ENCODE measurements at regions not wholly inside any gene's neighbourhood (a gene's known extent, or its start where the extent isn't known, plus 50 kb on each side); places are given as distances from the start of the nearest gene placed in this dataset.

GRCh38 chr5:158543539-158544387 lies 556.0 kb downstream of the EBF1 start:
- H3K36me3 ChIP-seq = no peaks in the 10 kb centered on the region
- TF ChIP-seq CTCF (IDR thresholded peaks at IDR 0.05) = no peak
- no peak overlapping the region for H3K4me3 ChIP-seq
- intact Hi-C loops (cut with DNase I) = no loop called here
- H3K9me3 ChIP-seq = no peaks in the 10 kb centered on the region
- H3K27me3 ChIP-seq (ENCODE audit: low read depth) = no peaks in the 10 kb centered on the region
- DNase-seq = no peak
- no peak overlapping the region for H3K27ac ChIP-seq
- H3K4me1 ChIP-seq = no peaks in the 10 kb centered on the region
- ATAC-seq = no peak

GRCh38 chr5:158541536-158542297 lies 558.0 kb downstream of the EBF1 start:
- H3K4me1 ChIP-seq = no peaks in the 10 kb centered on the region
- TF ChIP-seq CTCF (IDR thresholded peaks at IDR 0.05) = no peak
- no peaks in the 10 kb centered on the region for H3K27me3 ChIP-seq (ENCODE audit: low read depth)
- ATAC-seq (no peak), DNase-seq (no peak)
- no peak overlapping the region for H3K4me3 ChIP-seq
- intact Hi-C loops (cut with DNase I) = no loop called here
- H3K27ac ChIP-seq = no peak overlapping the region
- no peaks in the 10 kb centered on the region for H3K36me3 ChIP-seq
- H3K9me3 ChIP-seq = no peaks in the 10 kb centered on the region

- Histone ChIP-seq H3K27ac (no peak overlapping the region), H3K36me3 (no peaks in the 10 kb centered on the region), H3K27me3 (ENCODE audit: low read depth) (no peaks in the 10 kb centered on the region), H3K9me3 (no peaks in the 10 kb centered on the region), H3K4me1 (no peaks in the 10 kb centered on the region), H3K4me3 (no peak overlapping the region)
- ATAC-seq (no peak), DNase-seq (no peak)
- intact Hi-C loops (cut with DNase I) = no loop called here
- TF ChIP-seq CTCF (IDR thresholded peaks at IDR 0.05) = no peak
Measured at GRCh38 chr5:158538506-158539074, 561.1 kb downstream of the EBF1 start.

- ATAC-seq = no peak
- Histone ChIP-seq H3K27ac (no peak overlapping the region), H3K4me3 (no peak overlapping the region), H3K27me3 (ENCODE audit: low read depth) (no peaks in the 10 kb centered on the region), H3K4me1 (no peaks in the 10 kb centered on the region), H3K36me3 (no peaks in the 10 kb centered on the region), H3K9me3 (no peaks in the 10 kb centered on the region)
- no peak for DNase-seq
- no peak for TF ChIP-seq CTCF (IDR thresholded peaks at IDR 0.05)
- intact Hi-C loops (cut with DNase I) = no loop called here
Measured at GRCh38 chr5:158537366-158537765, 562.4 kb downstream of the EBF1 start.

- Histone ChIP-seq H3K27me3 (ENCODE audit: low read depth) (no peaks in the 10 kb centered on the region), H3K36me3 (no peaks in the 10 kb centered on the region), H3K9me3 (no peaks in the 10 kb centered on the region), H3K27ac (no peak overlapping the region), H3K4me1 (no peaks in the 10 kb centered on the region), H3K4me3 (no peak overlapping the region)
- TF ChIP-seq CTCF (IDR thresholded peaks at IDR 0.05) = no peak
- intact Hi-C loops (cut with DNase I) = no loop called here
- DNase-seq (no peak), ATAC-seq (no peak)
Measured at GRCh38 chr5:158534203-158534602, 565.5 kb downstream of the EBF1 start.
